ENCODE measurements at regions not wholly inside any gene's neighbourhood (a gene's known extent, or its start where the extent isn't known, plus 50 kb on each side); places are given as distances from the start of the nearest gene placed in this dataset.

DNA sequence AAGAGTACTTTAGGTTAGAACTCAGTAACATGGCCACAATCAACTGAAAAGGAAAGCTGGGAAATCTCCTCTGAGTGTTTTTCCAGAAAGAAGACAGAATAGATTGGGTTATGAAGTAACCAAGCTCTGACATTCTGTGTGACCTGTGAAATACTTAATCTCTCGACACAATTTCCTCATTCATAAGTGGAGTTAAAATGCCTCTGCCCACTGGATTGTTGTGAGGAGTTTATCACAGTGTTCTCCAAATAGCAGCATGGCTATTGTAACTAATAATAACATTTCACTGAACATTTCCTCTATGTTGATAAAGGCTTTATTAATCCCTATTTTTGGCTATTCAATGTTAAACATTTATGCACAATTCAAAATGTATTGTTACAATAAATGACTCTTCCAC is 311.0 kb downstream of the GABRB2 start:
- no peak for DNase-seq (ENCODE audit: low spot score)

DNA sequence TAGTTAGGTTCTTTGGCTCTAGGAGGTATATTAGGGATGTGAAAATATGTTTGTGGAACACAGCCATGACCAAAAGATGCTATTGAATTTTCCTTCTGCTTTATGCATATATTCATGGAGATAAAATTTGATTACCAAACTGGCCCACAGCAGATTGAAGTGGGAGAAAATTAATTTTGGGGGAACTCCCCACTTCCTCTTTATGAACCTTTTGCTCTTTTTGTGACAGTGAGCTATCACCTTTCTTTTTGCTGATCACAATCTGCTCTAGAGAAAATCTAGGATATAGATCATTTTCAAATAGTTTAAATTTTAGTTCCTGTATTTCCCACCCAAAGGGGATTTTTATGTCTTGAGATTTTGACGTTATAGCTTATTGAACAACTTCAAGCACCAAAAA is 313.0 kb downstream of the GABRB2 start:
- DNase-seq (ENCODE audit: low spot score) = no peak

DNA sequence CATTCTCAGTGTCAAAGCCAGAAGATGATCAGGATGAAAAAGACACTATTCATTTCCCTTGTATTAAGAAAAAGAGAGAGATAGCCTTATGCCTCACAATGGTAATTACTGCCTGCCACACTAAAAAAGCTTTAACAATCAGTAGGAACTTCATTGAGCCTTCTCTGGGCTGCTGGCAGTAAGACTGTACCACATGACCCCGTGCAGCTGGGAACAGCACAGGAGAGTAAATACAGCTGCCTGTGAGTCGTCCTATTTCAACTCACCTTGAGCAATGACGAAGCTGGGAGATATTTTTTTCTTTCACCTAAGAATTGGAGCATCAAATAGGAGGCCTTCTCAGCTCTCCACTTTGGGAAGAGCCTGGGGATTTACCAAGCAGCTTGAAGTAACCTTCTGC is 316.3 kb downstream of the GABRB2 start:
- DNase-seq (ENCODE audit: low spot score) = no peak

DNA sequence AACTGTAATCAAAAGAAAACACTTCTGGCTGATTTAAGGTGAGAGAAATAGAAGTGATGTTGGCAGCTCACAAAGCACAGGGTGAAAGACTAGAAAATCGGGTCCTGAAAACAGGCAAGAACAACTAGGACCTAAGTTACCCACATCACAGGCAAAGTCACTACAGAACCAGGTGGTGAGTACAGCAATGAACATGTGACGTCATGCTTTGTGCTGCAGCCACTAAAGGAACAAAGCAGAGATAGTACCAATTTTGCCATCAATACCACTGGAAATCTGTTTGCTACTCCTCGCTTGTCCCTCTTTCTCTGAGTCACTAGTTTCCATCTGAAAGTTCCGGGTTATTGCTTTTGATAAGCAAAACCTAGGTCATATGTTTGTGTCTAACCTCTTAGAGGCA is 326.7 kb downstream of the GABRB2 start:
- no peak for DNase-seq (ENCODE audit: low spot score)

GRCh38 chr5:161216877-161217276 is 329.6 kb downstream of the GABRB2 start:
- DNase-seq (ENCODE audit: low spot score) = no peak

GRCh38 chr5:161212123-161212712 is 334.3 kb downstream of the GABRB2 start:
- no peak for DNase-seq (ENCODE audit: low spot score)

- no peak for DNase-seq (ENCODE audit: low spot score)
Observed at GRCh38 chr5:161201558-161201957, 345.0 kb downstream of the GABRB2 start.

DNA sequence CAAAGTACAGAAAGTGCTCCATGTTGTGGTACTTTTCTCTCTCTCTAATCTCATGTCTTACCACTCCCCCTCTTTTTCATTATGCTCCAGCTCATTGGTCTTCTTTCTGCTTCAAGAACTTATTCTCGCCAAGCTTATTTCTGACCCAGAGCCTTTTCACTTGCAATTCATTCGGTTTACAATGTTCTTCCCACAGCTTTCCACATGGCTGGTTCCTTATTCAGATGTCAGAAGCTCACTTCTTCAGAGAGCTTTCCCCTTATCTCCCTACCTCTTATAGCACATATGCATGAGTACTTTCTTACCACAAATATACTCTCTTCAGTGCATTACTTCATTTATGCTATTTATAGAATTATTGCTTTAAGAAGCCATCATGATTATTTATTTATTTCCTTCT is 338.8 kb upstream of the ATP10B start:
- DNase-seq (ENCODE audit: low spot score) = no peak

GRCh38 chr5:161190086-161190485 is 338.1 kb upstream of the ATP10B start:
- no peak for DNase-seq (ENCODE audit: low spot score)

- no peak for DNase-seq (ENCODE audit: low spot score)
Observed at GRCh38 chr5:161189452-161189851, 337.4 kb upstream of the ATP10B start.

DNA sequence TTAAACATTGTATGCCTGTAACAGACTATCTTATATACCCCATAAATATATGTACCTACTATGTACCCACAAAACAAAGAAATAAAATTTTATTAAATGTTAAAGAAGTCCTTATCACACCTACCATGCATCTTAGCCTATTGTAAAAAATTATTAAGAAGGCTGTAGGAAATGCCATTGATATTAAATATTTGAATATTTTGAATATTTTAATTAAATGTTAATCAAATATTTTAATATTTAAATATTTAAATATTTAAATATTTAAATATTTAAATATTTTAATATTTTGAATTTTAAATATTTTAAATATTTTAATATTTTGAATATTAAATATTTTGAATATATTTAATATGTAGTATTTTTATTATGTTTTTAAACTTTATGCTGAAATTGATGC is 331.5 kb upstream of the ATP10B start:
- no peak for DNase-seq (ENCODE audit: low spot score)

DNA sequence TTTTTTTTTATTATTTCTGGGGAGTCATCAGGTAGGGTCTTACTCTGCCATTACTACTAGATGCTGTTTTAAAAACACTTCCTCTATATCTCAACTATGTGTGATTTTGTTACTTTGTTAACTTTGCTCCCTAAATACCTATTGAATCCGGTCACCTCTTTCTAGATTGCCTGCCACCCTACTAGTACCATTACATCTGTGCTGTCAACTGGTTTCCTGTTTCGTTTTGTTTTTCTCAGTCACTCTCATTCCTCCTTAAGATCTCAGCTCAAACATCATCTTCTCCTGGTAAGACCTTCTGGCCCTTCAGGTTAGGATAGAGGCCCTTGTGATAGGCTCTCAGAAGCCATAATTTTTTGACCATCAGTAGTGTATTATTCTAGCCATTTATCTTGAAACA is 324.2 kb upstream of the ATP10B start:
- no peak for DNase-seq (ENCODE audit: low spot score)

DNA sequence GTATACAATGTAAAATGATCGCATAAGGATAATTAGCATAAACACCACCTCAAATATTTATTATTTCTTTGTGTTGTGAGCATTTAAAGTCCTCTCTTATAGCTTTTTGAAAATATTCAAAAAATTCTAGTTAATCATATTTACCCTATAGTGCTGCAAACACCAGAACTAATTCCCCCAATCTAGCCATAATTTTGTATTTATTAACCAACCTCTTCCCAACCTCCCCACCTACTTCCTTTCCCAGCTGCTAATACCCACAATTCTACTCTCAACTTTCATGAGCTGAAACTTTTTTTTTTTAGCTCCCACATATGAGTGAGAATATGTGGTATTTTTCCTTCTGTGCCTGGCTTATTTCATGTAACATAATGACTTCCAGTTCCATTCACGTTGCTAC is 317.8 kb upstream of the ATP10B start:
- DNase-seq (ENCODE audit: low spot score) = no peak

GRCh38 chr5:161167016-161167767 is 315.2 kb upstream of the ATP10B start:
- DNase-seq (ENCODE audit: low spot score) = no peak

- DNase-seq (ENCODE audit: low spot score) = no peak
Observed at GRCh38 chr5:161165998-161166660, 314.1 kb upstream of the ATP10B start.

DNA sequence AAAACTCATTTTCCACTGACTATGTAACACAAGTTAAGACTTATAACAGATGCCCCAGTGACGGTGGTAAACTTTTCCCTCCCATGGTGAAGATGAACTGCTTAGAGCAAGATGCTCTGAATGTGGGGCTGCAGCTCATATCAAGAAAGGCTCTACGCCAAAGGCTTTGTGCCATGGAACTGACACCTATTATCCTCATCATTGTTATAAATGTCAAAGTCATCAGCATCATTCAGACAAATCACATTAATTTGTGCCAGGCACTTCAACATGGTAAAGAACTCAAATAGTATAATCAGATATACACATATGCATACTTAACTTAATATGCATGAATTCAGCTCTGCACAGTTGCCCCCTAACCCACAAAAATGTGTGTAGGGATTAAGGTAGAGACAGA is 305.9 kb upstream of the ATP10B start:
- no peak for DNase-seq (ENCODE audit: low spot score)

GRCh38 chr5:161155451-161155850 is 303.4 kb upstream of the ATP10B start:
- DNase-seq (ENCODE audit: low spot score) = no peak

DNA sequence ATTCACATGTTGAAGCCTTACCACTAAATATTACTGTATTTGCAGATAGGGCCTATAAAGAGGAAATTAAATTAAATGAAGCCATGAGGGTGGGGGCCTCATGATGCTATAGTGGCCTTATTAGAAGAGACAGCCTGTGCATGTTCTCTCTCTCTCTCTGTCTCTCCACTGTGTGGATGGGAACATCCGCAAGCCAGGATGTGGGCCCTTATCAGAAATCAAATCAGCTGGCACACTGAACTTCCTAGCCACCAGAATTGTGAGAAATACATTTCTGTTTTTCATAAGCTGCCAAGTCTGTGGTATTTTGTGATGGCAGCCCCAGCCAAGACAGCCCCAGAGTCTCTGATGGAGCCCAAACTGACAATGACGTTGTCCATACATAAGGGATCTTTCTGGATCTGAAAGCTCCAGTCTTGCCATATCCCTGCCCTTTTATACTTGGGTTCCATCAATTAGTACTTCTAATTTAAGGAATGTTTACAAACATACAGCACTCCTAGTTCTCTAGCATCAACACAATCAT is 300.5 kb upstream of the ATP10B start:
- no peak for DNase-seq (ENCODE audit: low spot score)

- no peak for DNase-seq (ENCODE audit: low spot score)
Observed at GRCh38 chr5:161150441-161150988, 298.5 kb upstream of the ATP10B start.

DNA sequence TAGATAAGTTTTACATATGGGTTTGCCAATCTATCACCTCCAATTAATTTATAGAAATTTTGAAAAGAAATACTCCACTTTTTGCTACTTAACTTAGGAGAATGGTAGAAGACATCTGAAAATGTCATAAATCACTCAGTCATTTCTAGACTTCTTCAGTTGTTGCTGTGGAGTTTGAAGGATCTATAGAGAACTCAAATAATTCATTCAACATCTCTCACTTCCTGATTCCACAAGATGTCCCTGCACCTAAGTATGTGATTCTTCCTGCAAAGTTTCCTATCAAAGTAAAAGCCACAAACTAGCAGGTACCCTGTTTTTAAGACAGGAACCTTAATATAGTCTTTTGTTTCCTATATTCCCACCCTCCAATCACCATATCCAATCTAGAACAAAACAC is 297.1 kb upstream of the ATP10B start:
- no peak for DNase-seq (ENCODE audit: low spot score)

GRCh38 chr5:161138751-161139455 is 286.9 kb upstream of the ATP10B start:
- DNase-seq (ENCODE audit: low spot score) = no peak

- DNase-seq (ENCODE audit: low spot score) = no peak
Observed at GRCh38 chr5:161134956-161135355, 282.9 kb upstream of the ATP10B start.

Measured in Ammon's horn (tissue), 1 donor.